HepG2 (cell line): ENCODE measurements at regions not wholly inside any gene's neighbourhood (a gene's known extent, or its start where the extent isn't known, plus 50 kb on each side); places are given as distances from the start of the nearest gene placed in this dataset.

Experiments used
- AHR ChIP-seq: IDR thresholded peaks from 2 replicates; pipeline ENCODE4 v1.6.1; 2018; ENCODE audit warnings: missing genetic modification reagents, missing compliant biosample characterization
- BRD4 ChIP-seq: sonication (generic); formaldehyde crosslinking; IDR thresholded peaks from 2 replicates; pipeline ENCODE4 v1.4.0; 2020; ENCODE audit warnings: missing genetic modification reagents
- GLI4 ChIP-seq: sonication (generic); formaldehyde crosslinking; IDR thresholded peaks from 2 replicates; pipeline ENCODE4 v1.5.1; 2020; ENCODE audit warnings: missing genetic modification reagents, mild to moderate bottlenecking, moderate library complexity, borderline replicate concordance
- NFE2 ChIP-seq: sonication (generic); formaldehyde crosslinking; IDR thresholded peaks from 2 replicates; pipeline ENCODE4 v1.4.0; 2020; ENCODE audit warnings: missing genetic modification reagents
- TSC22D2 ChIP-seq: sonication (generic); formaldehyde crosslinking; IDR thresholded peaks from 2 replicates; pipeline ENCODE4 v1.5.1; 2020; ENCODE audit warnings: missing genetic modification reagents, mild to moderate bottlenecking, borderline replicate concordance
- ZNF121 ChIP-seq: sonication (generic); formaldehyde crosslinking; IDR thresholded peaks from 2 replicates; pipeline ENCODE4 v1.5.0; 2020; ENCODE audit warnings: mild to moderate bottlenecking, missing genetic modification reagents
- ZNF430 ChIP-seq: sonication (generic); formaldehyde crosslinking; IDR thresholded peaks from 2 replicates; pipeline ENCODE4 v1.9.0; 2021; ENCODE audit warnings: mild to moderate bottlenecking, missing genetic modification reagents
- ZNF615 ChIP-seq: sonication (generic); formaldehyde crosslinking; IDR thresholded peaks from 2 replicates; pipeline ENCODE4 v1.5.0; 2020; ENCODE audit warnings: mild to moderate bottlenecking, missing genetic modification reagents, borderline replicate concordance
- ZNF7 ChIP-seq: IDR thresholded peaks from 2 replicates; pipeline ENCODE4 v1.6.1; 2016; ENCODE audit warnings: missing biosample characterization, missing genetic modification reagents
- TF ChIP-seq, protein P1 (sequence below): IDR thresholded peaks from 2 replicates; pipeline ENCODE4 v1.4.0; 2020; ENCODE audit warnings: mild to moderate bottlenecking, missing genetic modification reagents
- TF ChIP-seq, protein P2 (sequence below): fragments of 450-650 bp; IDR thresholded peaks from 2 replicates; pipeline ENCODE4 v1.6.1; 2017
- TF ChIP-seq, protein P3 (sequence below): sonication (generic); formaldehyde crosslinking; IDR thresholded peaks from 2 replicates; pipeline ENCODE4 v1.9.0; 2022; ENCODE audit warnings: missing genetic modification reagents, mild to moderate bottlenecking, borderline replicate concordance
- TF ChIP-seq, protein P4 (sequence below): sonication (generic); formaldehyde crosslinking; IDR thresholded peaks from 2 replicates; pipeline ENCODE4 v1.4.0; 2020; ENCODE audit warnings: missing genetic modification reagents
- TF ChIP-seq, protein P5 (sequence below): sonication (generic); formaldehyde crosslinking; IDR thresholded peaks from 2 replicates; pipeline ENCODE4 v1.5.0; 2020; ENCODE audit warnings: mild to moderate bottlenecking, missing genetic modification reagents
- TF ChIP-seq, protein P6 (sequence below): sonication (generic); formaldehyde crosslinking; IDR thresholded peaks from 2 replicates; pipeline ENCODE4 v1.4.0; 2020; ENCODE audit warnings: missing genetic modification reagents

DNA sequence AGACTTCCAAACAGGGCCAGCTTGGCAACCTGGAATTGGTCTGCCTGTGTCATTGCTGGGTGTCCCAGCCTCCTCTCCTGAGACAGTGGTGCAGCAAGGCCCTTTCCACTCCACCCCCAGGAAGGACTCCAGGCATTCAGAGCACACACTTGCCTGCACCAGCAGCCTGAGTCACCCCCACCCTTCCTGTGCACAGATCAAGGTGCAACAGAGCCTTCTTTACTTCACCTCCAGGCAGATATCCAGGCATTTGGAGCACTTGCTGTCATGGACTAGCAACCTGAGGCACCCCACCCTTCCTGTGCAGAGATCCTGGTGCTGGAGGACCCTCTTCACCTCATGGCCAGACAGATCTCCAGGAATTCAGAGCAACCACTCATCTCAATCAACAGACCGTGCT is 135.8 kb downstream of the GASK1B start (continued):
- TF ChIP-seq, protein P1, sequence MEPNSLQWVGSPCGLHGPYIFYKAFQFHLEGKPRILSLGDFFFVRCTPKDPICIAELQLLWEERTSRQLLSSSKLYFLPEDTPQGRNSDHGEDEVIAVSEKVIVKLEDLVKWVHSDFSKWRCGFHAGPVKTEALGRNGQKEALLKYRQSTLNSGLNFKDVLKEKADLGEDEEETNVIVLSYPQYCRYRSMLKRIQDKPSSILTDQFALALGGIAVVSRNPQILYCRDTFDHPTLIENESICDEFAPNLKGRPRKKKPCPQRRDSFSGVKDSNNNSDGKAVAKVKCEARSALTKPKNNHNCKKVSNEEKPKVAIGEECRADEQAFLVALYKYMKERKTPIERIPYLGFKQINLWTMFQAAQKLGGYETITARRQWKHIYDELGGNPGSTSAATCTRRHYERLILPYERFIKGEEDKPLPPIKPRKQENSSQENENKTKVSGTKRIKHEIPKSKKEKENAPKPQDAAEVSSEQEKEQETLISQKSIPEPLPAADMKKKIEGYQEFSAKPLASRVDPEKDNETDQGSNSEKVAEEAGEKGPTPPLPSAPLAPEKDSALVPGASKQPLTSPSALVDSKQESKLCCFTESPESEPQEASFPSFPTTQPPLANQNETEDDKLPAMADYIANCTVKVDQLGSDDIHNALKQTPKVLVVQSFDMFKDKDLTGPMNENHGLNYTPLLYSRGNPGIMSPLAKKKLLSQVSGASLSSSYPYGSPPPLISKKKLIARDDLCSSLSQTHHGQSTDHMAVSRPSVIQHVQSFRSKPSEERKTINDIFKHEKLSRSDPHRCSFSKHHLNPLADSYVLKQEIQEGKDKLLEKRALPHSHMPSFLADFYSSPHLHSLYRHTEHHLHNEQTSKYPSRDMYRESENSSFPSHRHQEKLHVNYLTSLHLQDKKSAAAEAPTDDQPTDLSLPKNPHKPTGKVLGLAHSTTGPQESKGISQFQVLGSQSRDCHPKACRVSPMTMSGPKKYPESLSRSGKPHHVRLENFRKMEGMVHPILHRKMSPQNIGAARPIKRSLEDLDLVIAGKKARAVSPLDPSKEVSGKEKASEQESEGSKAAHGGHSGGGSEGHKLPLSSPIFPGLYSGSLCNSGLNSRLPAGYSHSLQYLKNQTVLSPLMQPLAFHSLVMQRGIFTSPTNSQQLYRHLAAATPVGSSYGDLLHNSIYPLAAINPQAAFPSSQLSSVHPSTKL (CRISPR knock-in tag): peak; percentile 38
- TF ChIP-seq, protein P2, sequence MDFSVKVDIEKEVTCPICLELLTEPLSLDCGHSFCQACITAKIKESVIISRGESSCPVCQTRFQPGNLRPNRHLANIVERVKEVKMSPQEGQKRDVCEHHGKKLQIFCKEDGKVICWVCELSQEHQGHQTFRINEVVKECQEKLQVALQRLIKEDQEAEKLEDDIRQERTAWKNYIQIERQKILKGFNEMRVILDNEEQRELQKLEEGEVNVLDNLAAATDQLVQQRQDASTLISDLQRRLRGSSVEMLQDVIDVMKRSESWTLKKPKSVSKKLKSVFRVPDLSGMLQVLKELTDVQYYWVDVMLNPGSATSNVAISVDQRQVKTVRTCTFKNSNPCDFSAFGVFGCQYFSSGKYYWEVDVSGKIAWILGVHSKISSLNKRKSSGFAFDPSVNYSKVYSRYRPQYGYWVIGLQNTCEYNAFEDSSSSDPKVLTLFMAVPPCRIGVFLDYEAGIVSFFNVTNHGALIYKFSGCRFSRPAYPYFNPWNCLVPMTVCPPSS: no peak
- TF ChIP-seq, protein P3, sequence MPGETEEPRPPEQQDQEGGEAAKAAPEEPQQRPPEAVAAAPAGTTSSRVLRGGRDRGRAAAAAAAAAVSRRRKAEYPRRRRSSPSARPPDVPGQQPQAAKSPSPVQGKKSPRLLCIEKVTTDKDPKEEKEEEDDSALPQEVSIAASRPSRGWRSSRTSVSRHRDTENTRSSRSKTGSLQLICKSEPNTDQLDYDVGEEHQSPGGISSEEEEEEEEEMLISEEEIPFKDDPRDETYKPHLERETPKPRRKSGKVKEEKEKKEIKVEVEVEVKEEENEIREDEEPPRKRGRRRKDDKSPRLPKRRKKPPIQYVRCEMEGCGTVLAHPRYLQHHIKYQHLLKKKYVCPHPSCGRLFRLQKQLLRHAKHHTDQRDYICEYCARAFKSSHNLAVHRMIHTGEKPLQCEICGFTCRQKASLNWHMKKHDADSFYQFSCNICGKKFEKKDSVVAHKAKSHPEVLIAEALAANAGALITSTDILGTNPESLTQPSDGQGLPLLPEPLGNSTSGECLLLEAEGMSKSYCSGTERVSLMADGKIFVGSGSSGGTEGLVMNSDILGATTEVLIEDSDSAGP: peak; percentile 33; the same call in 1 of the 2 replicates
- TF ChIP-seq ZNF121 (CRISPR knock-in tag): no peak
- TF ChIP-seq ZNF430 (CRISPR knock-in tag): no peak
- TF ChIP-seq, protein P4, sequence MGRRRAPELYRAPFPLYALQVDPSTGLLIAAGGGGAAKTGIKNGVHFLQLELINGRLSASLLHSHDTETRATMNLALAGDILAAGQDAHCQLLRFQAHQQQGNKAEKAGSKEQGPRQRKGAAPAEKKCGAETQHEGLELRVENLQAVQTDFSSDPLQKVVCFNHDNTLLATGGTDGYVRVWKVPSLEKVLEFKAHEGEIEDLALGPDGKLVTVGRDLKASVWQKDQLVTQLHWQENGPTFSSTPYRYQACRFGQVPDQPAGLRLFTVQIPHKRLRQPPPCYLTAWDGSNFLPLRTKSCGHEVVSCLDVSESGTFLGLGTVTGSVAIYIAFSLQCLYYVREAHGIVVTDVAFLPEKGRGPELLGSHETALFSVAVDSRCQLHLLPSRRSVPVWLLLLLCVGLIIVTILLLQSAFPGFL (CRISPR knock-in tag): no peak
- TF ChIP-seq ZNF615 (CRISPR knock-in tag): no peak
- TF ChIP-seq TSC22D2 (CRISPR knock-in tag): no peak
- TF ChIP-seq GLI4 (CRISPR knock-in tag): no peak
- TF ChIP-seq, protein P5, sequence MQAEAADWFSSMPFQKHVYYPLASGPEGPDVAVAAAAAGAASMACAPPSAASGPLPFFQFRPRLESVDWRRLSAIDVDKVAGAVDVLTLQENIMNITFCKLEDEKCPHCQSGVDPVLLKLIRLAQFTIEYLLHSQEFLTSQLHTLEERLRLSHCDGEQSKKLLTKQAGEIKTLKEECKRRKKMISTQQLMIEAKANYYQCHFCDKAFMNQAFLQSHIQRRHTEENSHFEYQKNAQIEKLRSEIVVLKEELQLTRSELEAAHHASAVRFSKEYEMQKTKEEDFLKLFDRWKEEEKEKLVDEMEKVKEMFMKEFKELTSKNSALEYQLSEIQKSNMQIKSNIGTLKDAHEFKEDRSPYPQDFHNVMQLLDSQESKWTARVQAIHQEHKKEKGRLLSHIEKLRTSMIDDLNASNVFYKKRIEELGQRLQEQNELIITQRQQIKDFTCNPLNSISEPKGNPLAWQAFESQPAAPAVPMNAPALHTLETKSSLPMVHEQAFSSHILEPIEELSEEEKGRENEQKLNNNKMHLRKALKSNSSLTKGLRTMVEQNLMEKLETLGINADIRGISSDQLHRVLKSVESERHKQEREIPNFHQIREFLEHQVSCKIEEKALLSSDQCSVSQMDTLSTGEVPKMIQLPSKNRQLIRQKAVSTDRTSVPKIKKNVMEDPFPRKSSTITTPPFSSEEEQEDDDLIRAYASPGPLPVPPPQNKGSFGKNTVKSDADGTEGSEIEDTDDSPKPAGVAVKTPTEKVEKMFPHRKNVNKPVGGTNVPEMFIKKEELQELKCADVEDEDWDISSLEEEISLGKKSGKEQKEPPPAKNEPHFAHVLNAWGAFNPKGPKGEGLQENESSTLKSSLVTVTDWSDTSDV (CRISPR knock-in tag): no peak
- no peak for TF ChIP-seq NFE2 (CRISPR knock-in tag)
- TF ChIP-seq, protein P6, sequence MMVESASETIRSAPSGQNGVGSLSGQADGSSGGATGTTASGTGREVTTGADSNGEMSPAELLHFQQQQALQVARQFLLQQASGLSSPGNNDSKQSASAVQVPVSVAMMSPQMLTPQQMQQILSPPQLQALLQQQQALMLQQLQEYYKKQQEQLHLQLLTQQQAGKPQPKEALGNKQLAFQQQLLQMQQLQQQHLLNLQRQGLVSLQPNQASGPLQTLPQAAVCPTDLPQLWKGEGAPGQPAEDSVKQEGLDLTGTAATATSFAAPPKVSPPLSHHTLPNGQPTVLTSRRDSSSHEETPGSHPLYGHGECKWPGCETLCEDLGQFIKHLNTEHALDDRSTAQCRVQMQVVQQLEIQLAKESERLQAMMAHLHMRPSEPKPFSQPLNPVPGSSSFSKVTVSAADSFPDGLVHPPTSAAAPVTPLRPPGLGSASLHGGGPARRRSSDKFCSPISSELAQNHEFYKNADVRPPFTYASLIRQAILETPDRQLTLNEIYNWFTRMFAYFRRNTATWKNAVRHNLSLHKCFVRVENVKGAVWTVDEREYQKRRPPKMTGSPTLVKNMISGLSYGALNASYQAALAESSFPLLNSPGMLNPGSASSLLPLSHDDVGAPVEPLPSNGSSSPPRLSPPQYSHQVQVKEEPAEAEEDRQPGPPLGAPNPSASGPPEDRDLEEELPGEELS (CRISPR knock-in tag): peak; percentile 48; the same call in 1 of the 2 replicates
- TF ChIP-seq ZNF7 (CRISPR knock-in tag): no peak
- no peak for TF ChIP-seq AHR (CRISPR knock-in tag)
- peak; percentile 56; the same call in 1 of the 2 replicates for TF ChIP-seq BRD4 (CRISPR knock-in tag)
